Fibroblast of the aortic adventitia (primary cell): ENCODE measurements at regions not wholly inside any gene's neighbourhood (a gene's known extent, or its start where the extent isn't known, plus 50 kb on each side); places are given as distances from the start of the nearest gene placed in this dataset.
"Not testable (repeated sequence)": the region's sequence is repeated elsewhere in the genome, so short reads cannot be mapped to it uniquely, and the experiment has no call there.

Experiments used
- DNase-seq: peaks from one replicate; pipeline ENCODE4 v3.0.0-alpha.2; 2010; ENCODE audit warnings: low read depth
- H3K4me3 ChIP-seq: 2 replicates; pipeline ENCODE4 v1.5.1; 2011; ENCODE audit warnings: low read depth, mild to moderate bottlenecking, control low read depth, low read length, moderate library complexity
- CTCF ChIP-seq: IDR thresholded peaks from 2 replicates; pipeline ENCODE4 v1.5.1; 2011; ENCODE audit warnings: mild to moderate bottlenecking, low read length, control low read depth, inconsistent platforms; ENCODE audit not compliant: insufficient read depth

GRCh38 chr12:92063641-92064040 lies 82.0 kb downstream of the BTG1 start:
- H3K4me3 ChIP-seq = no peak overlapping the region
- DNase-seq = no peak
- TF ChIP-seq CTCF = no peak

- TF ChIP-seq CTCF = no peak
Observed at GRCh38 chr12:92062539-92063493, 82.8 kb downstream of the BTG1 start.

GRCh38 chr12:92061061-92061460 lies 84.6 kb downstream of the BTG1 start:
- DNase-seq = no peak
- H3K4me3 ChIP-seq = no peak overlapping the region
- no peak for TF ChIP-seq CTCF

More at GRCh38 chr12:92062539-92063493, 82.8 kb downstream of the BTG1 start:
- H3K4me3 ChIP-seq = no peak overlapping the region
- DNase-seq = no peak

- peak; percentile 84 for DNase-seq
- no peak for TF ChIP-seq CTCF
- H3K4me3 ChIP-seq = no peak overlapping the region
Observed at GRCh38 chr12:92059960-92060359, 85.7 kb downstream of the BTG1 start.

DNA sequence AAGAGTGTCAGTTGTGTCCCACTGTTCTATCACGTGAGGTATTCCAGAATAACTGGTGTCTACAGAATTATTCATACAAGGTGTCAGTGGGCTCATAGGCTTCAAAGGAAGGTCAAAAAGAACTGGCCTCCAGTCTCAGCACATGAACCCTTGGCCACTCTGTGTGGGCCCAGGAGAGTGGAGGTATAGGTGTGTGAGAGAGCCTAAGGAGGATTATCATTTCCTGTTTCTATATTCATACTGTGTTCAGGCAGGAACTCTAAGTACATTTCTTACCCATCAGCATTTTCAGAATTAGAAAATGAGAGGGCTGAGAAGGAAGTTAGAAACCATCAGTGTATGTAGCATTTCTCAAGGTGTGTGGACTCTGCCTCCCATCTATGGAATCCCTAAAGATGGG lies 87.0 kb downstream of the BTG1 start:
- no peak overlapping the region for H3K4me3 ChIP-seq
- TF ChIP-seq CTCF = no peak
- no peak for DNase-seq

- DNase-seq, H3K4me3 ChIP-seq: not testable (repeated sequence)
Observed at GRCh38 chr12:92056756-92057155, 88.9 kb downstream of the BTG1 start.

GRCh38 chr12:92056290-92056689 lies 89.4 kb downstream of the BTG1 start:
- no peak for DNase-seq
- H3K4me3 ChIP-seq = no peak overlapping the region
- no peak for TF ChIP-seq CTCF
